Urinary bladder (tissue), 3 donors: ENCODE measurements at regions not wholly inside any gene's neighbourhood (a gene's known extent, or its start where the extent isn't known, plus 50 kb on each side); places are given as distances from the start of the nearest gene placed in this dataset.

ENCODE experiments used
- DNase-seq: peaks from one replicate; pipeline ENCODE4 v3.0.0-alpha.2; 2015; ENCODE audit errors: extremely low spot score
- H3K27ac ChIP-seq: one replicate; pipeline ENCODE4 v1.5.1; 2013; ENCODE audit warnings: low read depth, mild to moderate bottlenecking, moderate library complexity
- H3K36me3 ChIP-seq: one replicate; pipeline ENCODE4 v1.6.1; 2013; ENCODE audit warnings: mild to moderate bottlenecking, moderate library complexity; ENCODE audit not compliant: insufficient read depth
- H3K4me1 ChIP-seq: one replicate; pipeline ENCODE4 v1.6.1; 2013; ENCODE audit warnings: mild to moderate bottlenecking, moderate library complexity; ENCODE audit not compliant: insufficient read depth
- H3K4me3 ChIP-seq: one replicate; pipeline ENCODE4 v1.5.1; 2013; ENCODE audit warnings: low read depth, low read length
- WGBS: extraction: QIAGEN DNeasy Blood & Tissue Kit; methylation state at CpG from one replicate; pipeline ENCODE4 v1.1.7; 2013; 5-methylcytosine and 5-hydroxymethylcytosine counted together
- donor health status: healthy with polysubstance abuse.
- donor health status: healthy.

DNA sequence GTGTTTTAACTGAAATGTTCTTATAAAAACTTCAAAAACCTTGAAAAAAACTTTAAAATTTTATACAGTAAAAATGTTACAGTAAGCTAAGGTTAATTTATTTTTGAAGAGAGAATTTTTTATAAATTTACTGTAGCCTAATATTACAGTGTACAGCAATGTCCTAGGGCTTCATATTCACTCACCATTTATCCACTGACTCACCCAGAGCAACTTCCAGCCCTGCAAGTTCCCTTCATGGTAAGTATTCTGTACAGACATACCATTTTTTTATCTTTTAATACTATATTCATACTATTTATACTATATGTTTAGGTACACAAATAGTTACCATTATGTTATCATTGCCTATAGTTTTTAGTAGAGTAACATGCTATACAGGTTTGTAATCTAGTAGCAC lies 396.7 kb upstream of the MMADHC start:
- DNase-seq: no peak
- Histone ChIP-seq H3K4me1 (no peaks in the 10 kb centered on the region), H3K4me3 (no peak overlapping the region), H3K27ac (no peak overlapping the region), H3K36me3 (no peaks in the 10 kb centered on the region)

DNA sequence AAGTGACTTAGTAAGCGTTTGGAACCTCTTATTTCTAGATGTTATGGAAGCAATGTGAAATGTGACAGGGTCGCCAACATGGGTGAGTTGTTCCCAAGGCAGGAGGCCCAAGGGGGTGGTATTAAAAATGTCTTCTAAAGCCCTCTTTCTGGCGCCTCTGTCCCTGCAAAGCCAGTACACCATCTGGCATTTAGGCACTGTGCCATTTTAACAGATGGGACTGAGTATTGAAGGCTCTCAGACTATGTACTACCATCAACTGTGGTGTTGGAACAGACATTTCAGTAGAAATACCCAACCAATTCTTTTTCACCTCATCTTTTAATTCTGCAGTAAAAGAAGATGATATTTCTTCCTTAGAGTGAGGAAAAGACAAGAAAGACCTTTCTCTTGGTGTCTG lies 384.5 kb upstream of the MMADHC start:
- H3K36me3 ChIP-seq: no peaks in the 10 kb centered on the region
- no peak overlapping the region for H3K27ac ChIP-seq
- WGBS: 55% methylated on average over 3 of the region's 3 CpGs
- DNase-seq: no peak
- H3K4me1 ChIP-seq: no peaks in the 10 kb centered on the region
- no peak overlapping the region for H3K4me3 ChIP-seq

DNA sequence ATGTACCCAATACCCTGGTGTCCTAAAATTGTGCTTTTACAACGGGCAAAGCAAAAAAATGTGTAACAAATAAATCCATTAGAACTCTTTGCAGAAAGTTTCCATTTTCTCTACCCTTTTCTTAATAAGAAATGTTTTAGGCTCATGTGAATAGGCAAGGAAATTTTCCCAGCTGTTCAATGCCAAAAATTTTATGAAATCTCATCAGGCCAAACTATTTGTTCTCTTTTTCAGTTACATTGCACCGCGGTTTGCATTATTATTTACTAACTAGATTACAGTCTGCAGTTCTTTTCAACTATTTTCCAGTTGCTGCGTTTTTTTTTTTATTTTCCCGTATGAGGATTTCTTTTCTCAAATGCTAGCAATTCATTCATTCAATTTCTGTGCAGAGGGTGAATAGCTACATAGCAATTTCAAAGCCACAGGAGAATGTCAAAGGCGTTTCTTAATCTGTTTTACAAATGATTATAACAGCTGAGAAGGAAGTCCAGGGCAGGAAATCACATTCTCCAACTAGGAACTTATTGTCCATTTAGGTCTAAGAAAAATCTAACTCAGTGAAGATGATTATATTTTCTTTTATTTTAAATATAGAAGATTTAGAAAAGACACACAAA lies 367.5 kb upstream of the MMADHC start:
- H3K36me3 ChIP-seq: no peaks in the 10 kb centered on the region
- 54% methylated on average over 6 of the region's 6 CpGs for WGBS
- DNase-seq: no peak
- no peak overlapping the region for H3K4me3 ChIP-seq
- no peaks in the 10 kb centered on the region for H3K4me1 ChIP-seq
- no peak overlapping the region for H3K27ac ChIP-seq

DNA sequence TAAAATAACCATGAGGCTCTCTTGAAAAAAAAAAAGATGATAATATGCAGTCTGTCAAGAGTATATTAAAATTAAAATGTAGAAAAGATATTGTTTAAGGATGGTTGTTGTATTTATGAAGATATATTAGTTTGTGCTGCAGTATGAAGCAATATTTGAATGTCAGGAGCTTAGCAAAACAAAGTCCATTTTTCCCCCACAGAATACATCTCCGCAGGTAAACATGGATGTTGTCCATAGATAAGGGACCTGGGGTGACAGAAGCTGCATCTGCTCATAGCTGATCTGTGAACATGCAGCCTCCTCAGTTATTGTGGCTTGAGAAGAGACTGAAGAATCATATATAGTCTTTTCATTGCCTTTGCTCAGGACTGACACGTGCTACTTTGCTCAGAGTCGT lies 366.1 kb upstream of the MMADHC start:
- no peaks in the 10 kb centered on the region for H3K4me1 ChIP-seq
- DNase-seq: no peak
- no peak overlapping the region for H3K27ac ChIP-seq
- WGBS: 94% methylated on average over 3 of the region's 3 CpGs
- no peak overlapping the region for H3K4me3 ChIP-seq
- no peaks in the 10 kb centered on the region for H3K36me3 ChIP-seq

DNA sequence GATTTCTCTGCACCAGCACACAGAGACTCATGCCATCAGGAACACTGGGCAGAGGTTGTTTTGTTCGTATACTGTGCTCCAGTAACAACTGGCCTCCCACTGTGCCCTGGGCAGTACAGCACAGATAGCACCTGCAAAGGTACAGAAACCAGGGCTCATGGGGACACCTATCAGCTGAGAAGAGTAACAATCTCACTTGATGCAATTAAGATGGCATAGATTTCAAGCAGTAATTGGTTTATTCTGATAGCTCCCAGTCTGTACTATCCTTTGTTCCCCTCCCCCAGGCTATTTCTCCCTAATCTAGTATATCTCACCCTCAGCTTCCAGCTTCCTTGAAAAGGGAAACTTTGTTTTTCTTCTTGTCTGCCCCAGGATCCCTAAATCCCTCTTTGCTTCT lies 343.9 kb upstream of the MMADHC start:
- Histone ChIP-seq H3K36me3 (no peaks in the 10 kb centered on the region), H3K4me1 (no peaks in the 10 kb centered on the region), H3K27ac (no peak overlapping the region), H3K4me3 (no peak overlapping the region)
- DNase-seq: no peak
- WGBS: 87% methylated on average over 1 of the region's 1 CpG

DNA sequence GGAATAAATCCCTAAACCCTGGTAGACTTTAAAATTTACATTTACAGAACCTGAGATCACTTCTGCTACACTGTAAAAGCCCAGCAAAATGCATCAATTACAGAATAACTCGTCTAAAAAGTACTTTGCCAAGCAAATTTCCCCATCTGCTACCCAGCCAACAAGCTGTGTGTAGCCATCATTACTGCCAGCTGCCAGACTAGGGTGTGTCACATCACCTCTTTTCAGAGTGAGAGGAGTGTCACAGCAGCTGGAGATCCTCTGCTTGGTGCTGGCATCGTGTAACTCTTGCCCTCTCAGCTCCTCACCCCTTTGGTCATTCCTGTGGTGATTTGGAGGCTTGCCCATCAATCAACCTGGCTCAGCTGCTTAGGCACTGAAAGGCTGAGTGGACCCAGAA lies 340.4 kb upstream of the MMADHC start:
- no peak for DNase-seq
- no peak overlapping the region for H3K27ac ChIP-seq
- WGBS: 55% methylated on average over 2 of the region's 2 CpGs
- H3K4me3 ChIP-seq: no peak overlapping the region
- H3K36me3 ChIP-seq: no peaks in the 10 kb centered on the region
- H3K4me1 ChIP-seq: no peaks in the 10 kb centered on the region

DNA sequence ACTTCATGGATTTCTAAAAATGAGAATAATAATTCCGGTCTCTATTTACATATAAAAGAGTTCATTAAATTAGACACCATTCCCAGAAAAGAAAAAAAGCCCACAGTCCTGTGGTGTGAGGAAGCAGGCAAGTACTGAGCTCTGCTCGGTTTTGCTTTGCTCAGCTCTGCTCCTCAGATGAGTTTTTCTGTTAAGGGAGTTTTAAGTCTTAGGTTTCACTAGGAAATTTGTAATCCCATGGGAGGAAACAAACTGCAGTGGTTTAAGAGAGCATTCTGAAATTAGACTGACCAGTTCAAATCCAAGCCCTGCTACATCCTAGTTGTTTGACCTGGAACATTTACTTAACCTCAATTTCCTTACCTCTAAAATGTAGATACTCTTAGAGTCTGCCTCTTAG lies 338.6 kb upstream of the MMADHC start:
- Histone ChIP-seq H3K4me3 (no peak overlapping the region), H3K4me1 (no peaks in the 10 kb centered on the region), H3K36me3 (no peaks in the 10 kb centered on the region), H3K27ac (no peak overlapping the region)
- no peak for DNase-seq
- 50% methylated on average over 2 of the region's 2 CpGs for WGBS

DNA sequence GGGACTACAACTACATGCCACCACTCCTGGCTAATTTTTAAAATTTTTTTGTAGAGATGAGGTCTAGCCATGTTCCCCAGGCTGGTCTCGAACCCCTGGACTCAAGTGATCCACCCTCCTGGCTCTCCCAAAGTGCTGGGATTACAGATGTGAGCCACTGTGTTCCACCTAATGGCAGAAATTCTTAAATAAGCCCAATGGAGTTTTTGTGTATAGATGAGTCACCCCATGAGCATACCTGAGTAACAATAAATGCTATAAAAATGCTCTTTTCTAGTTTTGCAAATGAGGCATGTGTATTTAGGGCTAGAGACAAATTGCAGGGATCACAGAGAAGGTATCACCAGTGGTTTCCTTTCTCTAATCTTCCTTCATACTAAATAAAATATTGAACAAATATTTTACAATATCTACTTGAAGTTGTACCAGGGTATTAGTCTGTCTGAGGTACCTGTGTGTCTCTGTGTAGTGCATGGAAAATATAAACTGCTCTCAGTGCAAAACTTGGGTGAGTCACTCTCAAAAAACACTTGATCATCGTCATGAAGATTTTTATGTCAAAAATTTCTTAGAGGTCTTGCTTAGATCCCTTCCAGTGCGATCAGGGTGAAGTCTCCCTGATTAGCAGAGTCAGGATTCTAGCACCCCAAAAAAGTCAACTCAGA lies 337.1 kb upstream of the MMADHC start:
- H3K36me3 ChIP-seq: no peaks in the 10 kb centered on the region
- no peak overlapping the region for H3K27ac ChIP-seq
- H3K4me3 ChIP-seq: no peak overlapping the region
- 74% methylated on average over 3 of the region's 3 CpGs for WGBS
- no peaks in the 10 kb centered on the region for H3K4me1 ChIP-seq
- DNase-seq: no peak

DNA sequence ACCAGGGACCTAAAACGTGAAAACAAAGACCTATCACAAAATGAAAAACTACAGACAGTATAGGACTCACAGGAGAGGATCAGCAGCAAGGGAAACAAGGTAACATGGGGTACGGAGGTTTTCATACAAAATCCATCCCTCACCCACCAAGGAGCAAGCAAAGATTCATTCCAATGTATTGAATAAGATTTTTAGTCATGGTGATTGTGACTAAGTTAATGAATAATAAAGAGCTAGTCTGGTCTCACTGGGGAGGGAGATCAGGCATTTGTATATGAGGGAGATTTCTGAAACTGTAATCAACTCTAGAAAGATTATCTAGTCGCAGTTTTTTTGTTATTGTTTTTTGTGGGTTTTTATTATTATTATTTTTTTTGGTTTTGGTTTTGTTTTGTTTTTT lies 336.5 kb upstream of the MMADHC start:
- Histone ChIP-seq H3K36me3 (no peaks in the 10 kb centered on the region), H3K4me3 (no peak overlapping the region), H3K4me1 (no peaks in the 10 kb centered on the region), H3K27ac (no peak overlapping the region)
- 73% methylated on average over 3 of the region's 3 CpGs for WGBS
- DNase-seq: no peak

DNA sequence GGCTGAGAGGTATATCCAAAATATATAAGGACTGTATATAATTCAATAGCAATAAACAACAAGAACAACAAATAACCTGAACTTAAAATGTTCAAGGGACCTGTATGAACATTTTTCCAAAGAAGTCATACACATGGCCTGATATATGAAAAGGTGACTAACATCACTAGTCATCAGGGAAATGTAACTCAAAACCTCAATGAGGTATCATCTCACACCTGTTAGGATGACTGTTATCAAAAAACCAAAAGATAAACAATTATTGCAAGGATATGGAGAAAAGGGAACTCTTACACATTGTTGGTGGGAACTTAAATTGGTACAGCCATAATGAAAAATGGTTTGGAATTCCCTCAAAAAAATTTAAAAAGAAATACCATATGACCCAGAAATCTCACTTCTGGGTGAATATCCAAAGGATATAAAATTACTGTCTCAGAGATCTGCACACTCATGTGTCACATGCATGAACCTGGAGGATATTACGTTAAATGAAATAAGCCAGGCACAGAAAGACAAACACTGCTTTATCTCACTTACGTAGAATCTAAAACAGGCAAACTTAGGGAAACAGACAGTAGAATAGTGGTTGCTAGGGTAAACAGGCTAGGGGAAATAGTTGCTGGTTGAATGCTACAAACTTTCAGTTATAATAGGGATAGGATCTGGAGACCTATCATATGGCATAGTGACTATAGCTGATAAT lies 334.5 kb upstream of the MMADHC start:
- WGBS: 83% methylated on average over 2 of the region's 2 CpGs
- Histone ChIP-seq H3K27ac (no peak overlapping the region), H3K4me1 (no peaks in the 10 kb centered on the region), H3K4me3 (no peak overlapping the region), H3K36me3 (no peaks in the 10 kb centered on the region)
- no peak for DNase-seq

DNA sequence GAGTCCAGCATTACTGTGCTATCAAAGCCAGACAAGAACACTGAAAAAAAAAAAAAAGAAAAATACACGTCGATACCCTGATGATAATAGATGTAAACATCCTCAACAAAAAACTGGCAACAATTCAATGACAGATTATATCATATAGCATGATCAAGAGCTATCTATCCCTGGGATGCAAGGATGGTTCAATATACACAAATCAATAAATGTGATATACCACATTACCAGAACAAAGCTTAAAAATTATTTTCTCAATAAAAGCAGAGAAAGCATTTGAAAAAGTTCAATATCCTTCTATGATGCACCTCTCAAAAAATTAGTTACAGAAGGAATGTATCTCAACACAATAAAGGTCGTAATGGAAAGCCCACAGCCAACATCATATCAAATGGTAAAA lies 332.8 kb upstream of the MMADHC start:
- 94% methylated on average over 3 of the region's 3 CpGs for WGBS
- no peak overlapping the region for H3K4me3 ChIP-seq
- DNase-seq: no peak
- no peak overlapping the region for H3K27ac ChIP-seq
- H3K36me3 ChIP-seq: no peaks in the 10 kb centered on the region
- H3K4me1 ChIP-seq: no peaks in the 10 kb centered on the region

DNA sequence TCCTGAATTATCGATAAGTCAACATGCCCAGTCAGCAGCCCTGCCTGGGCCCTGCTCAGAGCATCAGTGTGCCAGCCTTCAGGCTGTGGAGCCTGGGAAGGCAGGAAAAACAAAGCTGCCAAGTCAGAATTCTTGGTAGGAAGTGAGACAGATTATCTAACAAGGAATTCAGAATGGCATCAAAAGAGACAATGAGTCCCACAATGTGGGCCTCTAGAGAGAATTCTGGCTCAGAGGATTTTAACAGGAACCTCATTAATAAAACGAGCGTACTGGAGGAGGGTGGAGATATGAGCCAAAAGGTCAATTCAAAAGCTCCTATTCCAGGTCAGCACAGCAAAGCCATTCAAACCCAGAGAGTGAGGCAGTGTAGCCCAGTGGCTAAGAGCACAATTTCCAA lies 327.6 kb upstream of the MMADHC start:
- no peak overlapping the region for H3K4me3 ChIP-seq
- H3K4me1 ChIP-seq: no peaks in the 10 kb centered on the region
- WGBS: 77% methylated on average over 3 of the region's 3 CpGs
- no peaks in the 10 kb centered on the region for H3K36me3 ChIP-seq
- H3K27ac ChIP-seq: no peak overlapping the region
- DNase-seq: no peak

DNA sequence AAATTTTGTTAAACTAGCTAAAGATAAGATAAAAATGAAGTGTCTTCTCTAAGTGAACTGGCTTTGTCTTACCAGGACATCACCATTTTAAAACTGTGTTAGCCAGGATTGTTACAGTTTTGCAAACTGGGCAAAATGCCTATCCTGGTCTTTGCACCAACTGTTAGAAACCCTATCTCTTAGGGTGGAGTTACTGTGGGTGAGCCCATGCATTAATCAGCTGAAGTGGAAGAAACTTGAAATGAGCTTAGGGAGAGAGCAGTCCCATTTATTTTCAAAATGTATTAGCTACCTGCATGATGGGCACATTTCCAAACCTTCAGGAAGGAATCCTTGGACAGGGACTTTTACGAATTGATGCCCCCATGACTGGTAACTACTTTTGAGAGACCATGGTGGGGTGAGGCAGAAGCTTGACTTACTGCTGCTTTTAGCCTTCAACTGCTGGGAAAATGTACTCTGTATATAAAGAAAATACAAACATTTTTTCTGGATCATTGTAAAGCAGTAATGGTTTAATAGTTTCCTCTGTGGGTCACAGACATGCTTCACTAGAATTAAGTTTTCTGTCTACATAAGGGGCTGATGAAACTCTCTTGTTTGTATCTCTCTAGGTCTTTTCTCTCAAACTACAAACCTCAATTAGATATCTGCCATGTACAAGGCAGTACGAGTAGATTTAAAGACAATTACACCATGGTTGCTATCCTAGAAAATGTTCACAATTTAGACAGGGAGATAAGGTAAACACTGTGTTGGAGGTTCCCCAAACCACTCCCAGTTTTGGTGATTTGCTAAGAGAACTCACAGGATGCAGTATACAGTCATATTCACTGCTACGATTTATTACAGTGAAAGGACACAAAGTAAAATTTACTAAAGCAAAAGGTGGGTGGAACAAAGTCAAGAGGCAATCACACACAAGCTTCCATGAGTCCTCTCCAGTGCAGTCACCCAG lies 321.4 kb upstream of the MMADHC start:
- Histone ChIP-seq H3K4me1 (no peaks in the 10 kb centered on the region), H3K36me3 (no peaks in the 10 kb centered on the region), H3K27ac (no peak overlapping the region), H3K4me3 (no peak overlapping the region)
- no peak for DNase-seq
- WGBS: 37% methylated on average over 3 of the region's 3 CpGs
